Keratinocyte (primary cell): ENCODE measurements at regions not wholly inside any gene's neighbourhood (a gene's known extent, or its start where the extent isn't known, plus 50 kb on each side); places are given as distances from the start of the nearest gene placed in this dataset.

Source experiments
- DNase-seq: peaks from one replicate; pipeline ENCODE4 v3.0.0-alpha.2; 2011; ENCODE audit warnings: low read depth, missing footprints, low spot score
- FAIRE-seq: peaks from 2 replicates; lab custom pipeline; 2011; peaks lifted over from hg19 to GRCh38; lab: Jason Lieb, UNC
- H2AFZ ChIP-seq: 2 replicates; pipeline ENCODE4 v1.6.0; 2012; ENCODE audit warnings: low read length, control low read depth, inconsistent platforms; ENCODE audit not compliant: control insufficient read depth
- H3K27ac ChIP-seq: 2 replicates; pipeline ENCODE4 v1.5.1; 2011; ENCODE audit warnings: low read length; ENCODE audit not compliant: control insufficient read depth, insufficient read depth
- H3K27me3 ChIP-seq: 3 replicates; pipeline ENCODE4 v1.6.0; 2011; ENCODE audit warnings: low read length; ENCODE audit not compliant: control insufficient read depth, insufficient read depth; ENCODE audit errors: extremely low read depth
- H3K36me3 ChIP-seq, 2 experiments: 2 replicates in 1 of 2; 3 replicates in 1 of 2; pipeline ENCODE4 v1.5.1; 2011; ENCODE audit warnings: low read length in 2 of 2, mild to moderate bottlenecking in 1 of 2; ENCODE audit not compliant: control insufficient read depth in 2 of 2, insufficient read depth in 2 of 2; ENCODE audit errors: extremely low read depth in 1 of 2
- H3K4me1 ChIP-seq: 3 replicates; pipeline ENCODE4 v1.5.1; 2011; ENCODE audit warnings: low read length; ENCODE audit not compliant: control insufficient read depth, insufficient read depth; ENCODE audit errors: extremely low read depth
- H3K4me2 ChIP-seq: 3 replicates; pipeline ENCODE4 v1.6.0; 2011; ENCODE audit warnings: low read depth, low read length; ENCODE audit not compliant: control insufficient read depth, insufficient read depth; ENCODE audit errors: extremely low read depth
- H3K4me3 ChIP-seq, 3 experiments: fragments of 200-600 bp in 1 of 3; sonication (generic) in 1 of 3; 2 replicates in 2 of 3; 3 replicates in 1 of 3; pipeline ENCODE4 v1.5.1; 2011 to 2016; ENCODE audit warnings: low read length in 3 of 3, mild to moderate bottlenecking in 3 of 3, control low read depth in 2 of 3, inconsistent platforms in 1 of 3, low read depth in 1 of 3, mixed read lengths in 1 of 3, mixed run types in 1 of 3, moderate library complexity in 1 of 3; ENCODE audit not compliant: control insufficient read depth in 2 of 3, insufficient read depth in 2 of 3; ENCODE audit errors: extremely low read depth in 1 of 3
- H3K79me2 ChIP-seq: 2 replicates; pipeline ENCODE4 v1.6.0; 2012; ENCODE audit warnings: low read length; ENCODE audit not compliant: control insufficient read depth, insufficient read depth
- H3K9ac ChIP-seq: 3 replicates; pipeline ENCODE4 v1.6.0; 2011; ENCODE audit warnings: low read length; ENCODE audit not compliant: control insufficient read depth, insufficient read depth; ENCODE audit errors: extremely low read depth
- H3K9me1 ChIP-seq: 3 replicates; pipeline ENCODE4 v1.6.0; 2011; ENCODE audit warnings: low read length; ENCODE audit not compliant: control insufficient read depth, insufficient read depth; ENCODE audit errors: extremely low read depth
- H3K9me3 ChIP-seq: 2 replicates; pipeline ENCODE4 v1.5.1; 2012; ENCODE audit warnings: low read depth, low read length; ENCODE audit not compliant: control insufficient read depth
- H4K20me1 ChIP-seq: 3 replicates; pipeline ENCODE4 v1.6.0; 2011; ENCODE audit warnings: low read length; ENCODE audit not compliant: control insufficient read depth, insufficient read depth; ENCODE audit errors: extremely low read depth
- CTCF ChIP-seq, 3 experiments: IDR thresholded peaks in 1 of 3; conservative IDR thresholded peaks in 1 of 3; optimal IDR thresholded peaks in 1 of 3; 2 replicates in 2 of 3; 3 replicates in 1 of 3; pipeline versions ENCODE3 to v1.5.1; 2011; ENCODE audit warnings: low read length in 3 of 3, mild to moderate bottlenecking in 3 of 3, moderate library complexity in 2 of 3, control low read depth in 1 of 3, inconsistent platforms in 1 of 3; ENCODE audit not compliant: insufficient read depth in 2 of 3; ENCODE audit errors: extremely low read depth in 1 of 3
- EZH2 ChIP-seq: IDR thresholded peaks from one replicate; pipeline ENCODE4 v1.6.1; 2012; ENCODE audit warnings: inconsistent platforms, mild to moderate bottlenecking, low read length, moderate library complexity
- dilution Hi-C: fragments of 300-500 bp; cut with MboI; formaldehyde crosslinking; loops from one replicate; pipeline ENCODE4 v1.7.0; 2020; ENCODE audit warnings: low sequenced_read_pairs; ENCODE audit not compliant: extremely low pct_ligation_motif_present

DNA sequence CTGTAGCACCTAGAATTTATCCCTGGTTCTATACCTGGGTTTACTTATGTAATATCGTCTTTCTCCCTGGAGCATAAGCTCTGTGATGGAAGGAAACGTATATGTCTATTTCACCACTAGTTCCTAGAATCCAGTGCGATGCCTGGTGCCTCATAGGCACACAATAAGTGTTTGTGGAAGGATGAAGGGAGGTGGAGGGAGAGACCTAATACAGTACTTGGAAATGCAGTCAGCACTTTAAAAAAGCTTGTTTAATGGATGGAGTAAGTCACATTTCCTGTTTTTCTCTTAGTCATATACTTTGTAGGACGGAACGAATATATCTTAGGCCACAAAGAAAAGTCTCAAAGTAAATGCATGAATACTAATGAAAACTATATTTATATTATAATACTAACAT lies 186.5 kb upstream of the HMGA2 start:
- no peaks in the 10 kb centered on the region for H4K20me1 ChIP-seq
- H3K36me3 ChIP-seq, result no peaks in the 10 kb centered on the region
- H3K4me2 ChIP-seq, result no peak overlapping the region
- DNase-seq (no peak), FAIRE-seq (peak; percentile 9)
- H3K27ac ChIP-seq, result no peak overlapping the region
- TF ChIP-seq EZH2, result no peak
- no peak for TF ChIP-seq CTCF (optimal IDR thresholded peaks at IDR 0.05 in 1 of 3, IDR thresholded peaks at IDR 0.05 in 1 of 3, conservative IDR thresholded peaks at IDR 0.05 in 1 of 3; ENCODE audit: extremely low read depth in 1 of 3, insufficient read depth in 2 of 3, low read length in 3 of 3)
- no peaks in the 10 kb centered on the region for H3K79me2 ChIP-seq
- peaks cover 46% of the 10 kb centered on the region for H3K4me1 ChIP-seq
- dilution Hi-C loops, result no loop called here
- no peak overlapping the region for H3K9ac ChIP-seq
- no peaks in the 10 kb centered on the region for H3K9me1 ChIP-seq
- no peaks in the 10 kb centered on the region for H3K27me3 ChIP-seq
- no peak overlapping the region for H3K4me3 ChIP-seq
- no peak overlapping the region for H2AFZ ChIP-seq
- no peaks in the 10 kb centered on the region for H3K9me3 ChIP-seq

DNA sequence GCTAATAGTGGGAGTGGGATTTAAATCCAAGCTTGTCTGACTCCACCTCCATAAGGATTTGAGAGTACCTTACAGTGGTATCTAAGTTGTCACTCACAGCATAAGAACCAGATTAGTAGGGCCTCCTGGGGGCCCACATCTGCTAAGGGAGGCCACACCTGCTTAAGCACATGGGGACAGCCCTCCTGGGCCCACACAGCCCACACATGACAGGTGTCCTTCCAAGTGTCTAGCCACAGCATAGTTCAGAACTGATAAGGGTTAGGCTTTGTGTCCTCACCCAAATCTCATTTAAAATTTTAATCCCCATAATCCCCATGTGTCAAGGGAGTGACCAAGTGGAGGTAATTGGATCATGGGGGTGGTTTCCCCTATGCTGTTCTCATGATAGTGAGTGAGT lies 186.0 kb upstream of the HMGA2 start:
- no peaks in the 10 kb centered on the region for H3K79me2 ChIP-seq
- H3K9me1 ChIP-seq, result no peaks in the 10 kb centered on the region
- H3K27ac ChIP-seq, result no peak overlapping the region
- no peak overlapping the region for H3K9ac ChIP-seq
- H3K4me3 ChIP-seq, result no peak overlapping the region
- DNase-seq, result no peak
- TF ChIP-seq CTCF (optimal IDR thresholded peaks at IDR 0.05 in 1 of 3, IDR thresholded peaks at IDR 0.05 in 1 of 3, conservative IDR thresholded peaks at IDR 0.05 in 1 of 3; ENCODE audit: extremely low read depth in 1 of 3, insufficient read depth in 2 of 3, low read length in 3 of 3) (no peak), EZH2 (no peak)
- dilution Hi-C loops, result no loop called here
- H3K27me3 ChIP-seq, result no peaks in the 10 kb centered on the region
- FAIRE-seq, result no peak
- no peak overlapping the region for H2AFZ ChIP-seq
- H3K4me1 ChIP-seq, result peaks cover 43% of the 10 kb centered on the region
- no peaks in the 10 kb centered on the region for H4K20me1 ChIP-seq
- H3K9me3 ChIP-seq, result no peaks in the 10 kb centered on the region
- H3K4me2 ChIP-seq, result no peak overlapping the region
- H3K36me3 ChIP-seq, result no peaks in the 10 kb centered on the region
